ENCODE measurements at regions not wholly inside any gene's neighbourhood (a gene's known extent, or its start where the extent isn't known, plus 50 kb on each side); places are given as distances from the start of the nearest gene placed in this dataset.

DNA sequence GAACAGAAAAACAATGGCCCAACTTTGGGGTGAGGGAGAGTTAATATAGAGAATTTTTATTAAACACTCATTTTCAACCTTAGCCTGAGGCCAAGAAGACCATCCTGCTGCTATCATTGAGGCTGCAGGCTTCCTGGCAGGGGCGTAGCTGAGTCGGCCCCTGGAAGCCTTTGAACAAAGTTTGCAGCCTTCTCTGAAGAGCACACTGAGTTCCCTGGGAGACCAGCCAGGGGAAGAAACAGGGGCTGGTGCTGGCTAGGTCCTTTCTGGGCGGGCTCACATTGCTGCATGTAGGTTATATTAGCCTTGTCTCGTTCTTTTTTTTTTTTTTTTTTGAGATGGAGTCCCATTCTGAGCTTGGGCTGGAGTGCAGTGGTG lies 126.8 kb upstream of the HS6ST1 start:
- TF ChIP-seq POLR2A (IDR thresholded peaks at IDR 0.05) = no peak
- TF ChIP-seq, protein P1, sequence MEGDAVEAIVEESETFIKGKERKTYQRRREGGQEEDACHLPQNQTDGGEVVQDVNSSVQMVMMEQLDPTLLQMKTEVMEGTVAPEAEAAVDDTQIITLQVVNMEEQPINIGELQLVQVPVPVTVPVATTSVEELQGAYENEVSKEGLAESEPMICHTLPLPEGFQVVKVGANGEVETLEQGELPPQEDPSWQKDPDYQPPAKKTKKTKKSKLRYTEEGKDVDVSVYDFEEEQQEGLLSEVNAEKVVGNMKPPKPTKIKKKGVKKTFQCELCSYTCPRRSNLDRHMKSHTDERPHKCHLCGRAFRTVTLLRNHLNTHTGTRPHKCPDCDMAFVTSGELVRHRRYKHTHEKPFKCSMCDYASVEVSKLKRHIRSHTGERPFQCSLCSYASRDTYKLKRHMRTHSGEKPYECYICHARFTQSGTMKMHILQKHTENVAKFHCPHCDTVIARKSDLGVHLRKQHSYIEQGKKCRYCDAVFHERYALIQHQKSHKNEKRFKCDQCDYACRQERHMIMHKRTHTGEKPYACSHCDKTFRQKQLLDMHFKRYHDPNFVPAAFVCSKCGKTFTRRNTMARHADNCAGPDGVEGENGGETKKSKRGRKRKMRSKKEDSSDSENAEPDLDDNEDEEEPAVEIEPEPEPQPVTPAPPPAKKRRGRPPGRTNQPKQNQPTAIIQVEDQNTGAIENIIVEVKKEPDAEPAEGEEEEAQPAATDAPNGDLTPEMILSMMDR (IDR thresholded peaks at IDR 0.05) = no peak
- TF ChIP-seq EP300 (IDR thresholded peaks at IDR 0.05) = no peak

All from ovary (tissue), 3 donors.